PC-9 (cell line): ENCODE measurements at regions not wholly inside any gene's neighbourhood (a gene's known extent, or its start where the extent isn't known, plus 50 kb on each side); places are given as distances from the start of the nearest gene placed in this dataset.

ENCODE experiments used
- BruUV-seq: library from RNA; stranded (reverse); fragments of 400-500 nt; replicated peaks from 2 replicates; lab custom pipeline; 2021; lab: Mats Ljungman, UMichigan
- CTCF ChIA-PET: fragments of 300-600 bp; sonication (Branson Sonifier 250); formaldehyde crosslinking; loops from one replicate; lab custom pipeline; 2022; ENCODE audit warnings: antibody characterized with exemption; lab: Charles Lee
- POLR2A ChIA-PET: fragments of 300-600 bp; sonication (Branson Sonifier 250); formaldehyde crosslinking; loops from one replicate; lab custom pipeline; 2022; ENCODE audit warnings: antibody characterized with exemption; ENCODE audit not compliant: unreplicated experiment; lab: Charles Lee
- DNase-seq, 2 experiments: peaks; one replicate each; pipeline versions ENCODE4 v3.0.0 to v3.0.0-alpha.2; 2015 to 2022; ENCODE audit warnings: mixed read lengths in 1 of 2
- H2AFZ ChIP-seq: fragments of 200-600 bp; sonication (generic); 2 replicates; pipeline ENCODE4 v1.8.1; 2017; ENCODE audit warnings: antibody characterized with exemption
- H3F3A ChIP-seq: fragments of 200-600 bp; sonication (generic); 2 replicates; pipeline ENCODE4 v1.8.1; 2017; ENCODE audit warnings: antibody characterized with exemption, mild to moderate bottlenecking, low read depth; ENCODE audit not compliant: insufficient read depth
- H3K27ac ChIP-seq: fragments of 200-600 bp; sonication (generic); 2 replicates; pipeline ENCODE4 v1.6.1; 2016; ENCODE audit warnings: mixed run types
- H3K27me3 ChIP-seq: fragments of 200-600 bp; sonication (generic); 2 replicates; pipeline ENCODE4 v1.6.1; 2016; ENCODE audit warnings: low read depth, mixed run types; ENCODE audit not compliant: insufficient read depth
- H3K36me3 ChIP-seq: fragments of 200-600 bp; sonication (generic); 2 replicates; pipeline ENCODE4 v1.6.1; 2016; ENCODE audit warnings: low read depth, mixed run types
- H3K4me1 ChIP-seq: fragments of 200-600 bp; sonication (generic); replicated peaks from 2 replicates; pipeline ENCODE4 v1.6.1; 2016; ENCODE audit warnings: mixed run types; ENCODE audit not compliant: insufficient read depth
- H3K4me2 ChIP-seq: fragments of 200-600 bp; sonication (generic); 2 replicates; pipeline ENCODE4 v1.6.1; 2017; ENCODE audit warnings: mixed run types
- H3K4me3 ChIP-seq: fragments of 200-600 bp; sonication (generic); 2 replicates; pipeline ENCODE4 v1.6.1; 2016; ENCODE audit warnings: mixed run types
- H3K79me2 ChIP-seq: fragments of 200-600 bp; sonication (generic); 2 replicates; pipeline ENCODE4 v1.6.1; 2017; ENCODE audit warnings: low read depth, mixed run types
- H3K9me2 ChIP-seq: fragments of 200-600 bp; sonication (generic); 2 replicates; pipeline ENCODE4 v1.8.1; 2017; ENCODE audit warnings: mild to moderate bottlenecking; ENCODE audit not compliant: insufficient read depth
- H3K9me3 ChIP-seq: fragments of 200-600 bp; sonication (generic); 2 replicates; pipeline ENCODE4 v1.8.1; 2016; ENCODE audit warnings: low read depth; ENCODE audit not compliant: insufficient read depth
- H4K20me1 ChIP-seq: fragments of 200-600 bp; sonication (generic); 2 replicates; pipeline ENCODE4 v1.8.1; 2017; ENCODE audit not compliant: insufficient read depth
- CTCF ChIP-seq: fragments of 200-600 bp; sonication (generic); conservative IDR thresholded peaks from 2 replicates; pipeline ENCODE4 v1.6.1; 2017; ENCODE audit warnings: mixed run types, antibody characterized with exemption, mild to moderate bottlenecking, moderate library complexity
- EZH2 ChIP-seq: fragments of 200-600 bp; sonication (generic); IDR thresholded peaks from 2 replicates; pipeline ENCODE4 v1.8.0; 2017; ENCODE audit warnings: antibody characterized with exemption, low read depth
- intact Hi-C: fragments of 100-400 bp; cut with micrococcal nuclease; formaldehyde crosslinking; loops from one replicate; pipeline ENCODE4 v1.10.0; 2022; ENCODE audit not compliant: unreplicated experiment

GRCh38 chr22:35174401-35175038, 82.8 kb upstream of the HMGXB4 start:
- H4K20me1 ChIP-seq: no peaks in the 10 kb centered on the region
- H3K9me2 ChIP-seq: no peaks in the 10 kb centered on the region
- H3K9me3 ChIP-seq: no peaks in the 10 kb centered on the region
- H3K27ac ChIP-seq: no peak overlapping the region
- intact Hi-C loops: no loop called here
- peaks cover 24% of the 10 kb centered on the region for H3K27me3 ChIP-seq
- DNase-seq: no peak
- BruUV-seq: no TSS peak
- no peaks in the 10 kb centered on the region for H3K4me1 ChIP-seq
- H3K36me3 ChIP-seq: no peaks in the 10 kb centered on the region
- ChIA-PET CTCF (no interaction called here), POLR2A (no interaction called here)
- no peak overlapping the region for H2AFZ ChIP-seq
- TF ChIP-seq EZH2: no peak
- TF ChIP-seq CTCF: no peak
- H3K4me2 ChIP-seq: no peak overlapping the region
- no peaks in the 10 kb centered on the region for H3F3A ChIP-seq
- no peak overlapping the region for H3K4me3 ChIP-seq
- H3K79me2 ChIP-seq: no peaks in the 10 kb centered on the region

GRCh38 chr22:35175392-35175791, 81.9 kb upstream of the HMGXB4 start:
- POLR2A ChIA-PET: no interaction called here

GRCh38 chr22:35177811-35178210, 79.5 kb upstream of the HMGXB4 start:
- Histone ChIP-seq H3K4me2 (no peak overlapping the region), H3F3A (no peaks in the 10 kb centered on the region), H3K4me1 (no peaks in the 10 kb centered on the region), H3K4me3 (no peak overlapping the region), H3K9me2 (no peaks in the 10 kb centered on the region), H2AFZ (no peak overlapping the region), H3K36me3 (no peaks in the 10 kb centered on the region), H3K27ac (no peak overlapping the region), H4K20me1 (no peaks in the 10 kb centered on the region), H3K79me2 (no peaks in the 10 kb centered on the region), H3K27me3 (peaks cover 22% of the 10 kb centered on the region), H3K9me3 (no peaks in the 10 kb centered on the region)
- ChIA-PET POLR2A (no interaction called here), CTCF (no interaction called here)
- BruUV-seq: no TSS peak
- TF ChIP-seq EZH2 (no peak), CTCF (no peak)
- no peak for DNase-seq
- intact Hi-C loops: no loop called here

More at GRCh38 chr22:35175392-35175791, 81.9 kb upstream of the HMGXB4 start:
- no peaks in the 10 kb centered on the region for H3K36me3 ChIP-seq
- H2AFZ ChIP-seq: no peak overlapping the region
- no peak overlapping the region for H3K4me3 ChIP-seq
- TF ChIP-seq CTCF (no peak), EZH2 (no peak)
- H3K27me3 ChIP-seq: peaks cover 26% of the 10 kb centered on the region
- H3K9me3 ChIP-seq: no peaks in the 10 kb centered on the region
- H4K20me1 ChIP-seq: no peaks in the 10 kb centered on the region
- H3K4me1 ChIP-seq: no peaks in the 10 kb centered on the region
- DNase-seq: no peak
- intact Hi-C loops: no loop called here
- H3K4me2 ChIP-seq: no peak overlapping the region
- CTCF ChIA-PET: no interaction called here
- no peaks in the 10 kb centered on the region for H3K79me2 ChIP-seq
- BruUV-seq: no TSS peak
- H3K9me2 ChIP-seq: no peaks in the 10 kb centered on the region
- H3F3A ChIP-seq: no peaks in the 10 kb centered on the region
- no peak overlapping the region for H3K27ac ChIP-seq
